ENCODE measurements at regions not wholly inside any gene's neighbourhood (a gene's known extent, or its start where the extent isn't known, plus 50 kb on each side); places are given as distances from the start of the nearest gene placed in this dataset.

DNA sequence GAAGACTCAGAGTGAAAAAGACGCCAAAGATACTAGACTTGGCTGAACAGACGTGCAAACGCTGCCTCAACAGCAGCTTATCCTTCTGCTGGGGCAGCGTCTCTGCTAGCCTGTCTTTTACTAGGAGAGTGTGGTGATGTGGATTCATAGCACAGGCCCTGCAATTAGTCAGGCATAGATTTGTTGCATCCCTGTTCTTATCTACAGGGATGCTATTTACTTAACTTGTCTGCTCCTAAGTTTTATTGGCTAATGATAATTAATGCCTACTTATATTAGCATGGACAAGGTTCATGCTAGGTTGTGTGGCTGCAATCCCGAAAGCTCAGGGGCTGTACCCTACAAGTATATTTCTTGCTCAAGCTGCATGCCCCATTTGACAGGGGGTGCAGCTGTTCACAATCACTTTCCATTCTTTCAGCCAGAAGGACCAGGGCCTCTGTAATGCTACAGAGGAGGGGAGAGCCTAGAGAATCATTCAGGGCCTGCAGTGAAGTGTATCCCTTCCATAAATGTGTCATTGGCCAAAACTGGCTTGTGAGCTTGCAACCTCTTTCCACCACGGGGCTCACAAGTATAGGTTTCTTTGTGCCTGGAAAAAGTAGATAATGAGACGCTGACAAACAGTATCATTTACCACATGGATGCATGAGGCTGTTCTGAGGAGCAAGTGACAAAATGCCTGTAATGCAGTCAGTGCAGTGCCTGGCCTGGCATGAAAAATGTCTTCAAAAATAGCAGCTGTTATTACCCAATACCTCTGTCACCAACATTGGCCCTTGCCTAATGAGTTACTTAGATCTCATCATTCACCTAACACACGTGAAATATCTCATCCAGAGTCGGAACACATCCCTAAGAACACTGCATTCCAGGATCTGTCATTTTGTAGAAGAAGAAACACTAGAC is 685.8 kb upstream of the API5 start:
- DNase-seq: no peak

- peak in 1 of 2 experiments; percentile 6 for DNase-seq
Observed at GRCh38 chr11:42631220-42631843, 680.5 kb upstream of the API5 start.

DNA sequence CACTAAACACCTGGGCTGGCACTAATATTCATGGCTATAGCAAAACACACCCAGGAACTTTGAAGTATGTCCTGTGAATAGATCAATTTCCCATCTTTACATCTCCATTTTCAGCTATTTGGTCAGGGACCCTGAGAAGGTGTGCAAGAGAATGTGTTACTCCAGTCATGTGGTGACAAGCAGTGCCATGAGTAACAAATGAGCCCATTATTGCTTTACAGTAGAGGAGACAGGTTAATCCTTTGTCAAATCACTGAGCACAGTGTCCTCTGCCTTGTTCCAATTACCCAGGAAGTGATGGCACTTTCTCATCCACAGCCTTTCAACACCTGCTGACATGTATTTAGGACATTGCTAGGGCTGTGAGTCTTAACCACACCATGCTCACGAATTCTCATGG is 664.8 kb upstream of the API5 start:
- DNase-seq: no peak

- no peak for DNase-seq
Observed at GRCh38 chr11:42647993-42648392, 663.8 kb upstream of the API5 start.

GRCh38 chr11:42651621-42652020 is 660.2 kb upstream of the API5 start:
- DNase-seq: no peak

- no peak for DNase-seq
Observed at GRCh38 chr11:42657169-42657568, 654.6 kb upstream of the API5 start.

DNA sequence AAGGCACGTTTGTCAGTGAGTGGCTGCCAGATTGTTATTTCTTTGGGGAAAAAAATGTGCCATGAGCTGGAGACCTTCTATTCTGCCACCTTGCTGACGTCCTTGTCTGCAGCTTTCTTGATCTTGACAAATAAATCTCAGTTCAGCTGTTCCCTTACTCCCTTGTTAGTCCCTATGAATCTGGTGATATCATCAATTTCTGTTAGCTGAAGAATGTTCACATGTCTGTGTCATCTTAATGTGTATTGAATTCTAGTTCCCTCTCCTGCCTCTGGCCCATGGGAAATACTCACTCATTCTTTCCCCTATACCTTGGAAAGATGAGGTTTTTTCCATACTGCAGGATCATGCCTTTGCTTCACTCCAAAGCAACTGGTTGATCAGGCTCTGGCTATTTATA is 649.9 kb upstream of the API5 start:
- DNase-seq: no peak

- DNase-seq: no peak
Observed at GRCh38 chr11:42669248-42669976, 642.4 kb upstream of the API5 start.

DNA sequence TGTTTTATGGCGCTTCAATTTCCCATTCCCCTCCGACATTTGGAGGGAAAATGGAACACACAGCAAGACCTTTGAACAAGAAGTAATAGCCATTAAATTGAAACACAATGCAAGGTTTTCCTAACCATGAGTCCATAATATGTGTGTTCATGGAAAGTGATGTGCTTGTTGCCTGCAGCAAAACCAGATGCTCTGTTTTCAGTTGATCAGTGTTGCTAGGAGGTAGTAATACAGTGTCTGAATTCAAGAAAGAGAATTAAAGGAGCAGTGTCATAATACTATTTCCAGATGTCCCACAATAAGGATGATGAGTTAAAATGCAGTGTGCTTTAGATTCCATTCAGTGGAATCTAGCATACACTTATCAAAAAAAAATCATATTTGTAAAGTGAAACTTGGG is 637.4 kb upstream of the API5 start:
- no peak for DNase-seq

DNA sequence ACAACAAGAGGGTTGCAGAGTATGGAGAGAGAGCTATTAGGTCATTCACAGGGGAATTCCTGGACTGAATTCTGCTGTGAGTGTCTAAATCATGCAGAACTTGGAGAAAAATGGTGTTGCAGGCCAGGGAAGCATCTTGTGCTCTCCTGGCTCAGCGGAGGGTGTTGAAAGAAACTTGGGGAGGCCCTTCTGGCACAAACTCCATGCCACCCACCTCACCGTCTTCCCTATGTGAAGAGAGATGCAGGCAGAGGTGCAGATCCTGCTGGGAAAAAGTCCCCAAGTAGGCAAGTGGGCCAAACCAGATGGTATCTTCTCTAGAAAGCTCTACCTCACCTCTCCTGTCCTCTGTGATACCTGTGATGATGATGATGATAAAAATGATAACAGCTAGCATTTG is 604.3 kb upstream of the API5 start:
- no peak for DNase-seq

GRCh38 chr11:42709216-42709615 is 602.6 kb upstream of the API5 start:
- DNase-seq: no peak

DNA sequence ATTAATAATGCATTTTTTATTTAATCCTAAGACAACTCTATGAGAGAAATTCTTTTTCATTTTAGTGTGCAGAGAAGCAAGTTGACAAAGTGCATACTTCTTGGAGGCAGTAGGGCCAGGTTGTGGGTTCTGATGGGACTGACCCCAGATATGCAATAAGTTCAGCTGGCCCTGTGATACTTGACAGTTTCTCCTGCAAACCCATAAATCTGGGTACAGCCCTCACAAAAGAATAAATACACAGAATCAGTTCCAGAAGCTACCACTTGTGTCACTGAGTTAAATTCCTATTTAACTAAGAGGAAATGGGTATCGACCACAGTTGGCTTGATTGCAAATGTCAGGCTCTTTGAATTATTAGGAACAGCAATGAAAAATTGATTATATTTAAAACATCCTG is 598.5 kb upstream of the API5 start:
- no peak for DNase-seq

GRCh38 chr11:42713753-42714152 is 598.0 kb upstream of the API5 start:
- DNase-seq: no peak

DNA sequence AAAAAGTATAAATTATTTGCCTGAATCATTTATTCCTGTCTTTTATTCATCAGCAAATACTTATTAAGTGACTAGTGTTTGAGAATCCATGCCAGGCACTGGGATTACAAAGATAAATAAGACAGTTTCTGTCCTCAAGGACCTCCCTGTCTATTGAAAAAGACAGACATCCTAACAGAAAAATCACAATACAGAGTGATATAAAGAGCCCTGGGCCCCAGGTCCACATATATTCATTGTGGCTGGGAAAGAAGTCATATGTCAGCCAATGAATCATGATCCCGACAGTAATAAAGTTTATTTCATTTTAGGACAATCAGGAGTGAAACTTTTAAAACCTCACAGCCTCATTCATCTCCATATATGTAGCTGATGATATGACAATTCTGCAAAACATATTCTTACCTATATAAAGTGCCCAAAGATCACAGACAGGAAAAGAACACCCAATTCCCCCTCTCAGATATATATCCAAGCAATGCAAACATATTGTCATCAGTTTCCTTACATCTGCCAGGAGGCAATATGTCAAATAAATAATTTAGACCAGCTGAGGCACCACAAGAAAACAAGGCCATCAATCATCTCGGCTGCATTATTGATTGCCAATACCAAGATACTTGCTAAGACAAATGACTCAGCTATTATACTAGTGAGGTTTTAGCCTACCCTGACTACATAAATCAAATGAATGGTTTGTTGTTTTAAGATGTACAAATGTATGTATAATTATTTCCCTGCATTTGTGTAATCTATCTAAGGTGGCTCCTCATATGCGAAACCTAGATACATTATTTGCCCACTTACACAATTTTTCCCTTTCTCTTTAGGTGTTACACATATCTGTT is 590.9 kb upstream of the API5 start:
- no peak for DNase-seq

- no peak for DNase-seq
Observed at GRCh38 chr11:42727879-42728278, 583.9 kb upstream of the API5 start.

- DNase-seq: no peak
Observed at GRCh38 chr11:42762348-42762747, 549.4 kb upstream of the API5 start.

DNA sequence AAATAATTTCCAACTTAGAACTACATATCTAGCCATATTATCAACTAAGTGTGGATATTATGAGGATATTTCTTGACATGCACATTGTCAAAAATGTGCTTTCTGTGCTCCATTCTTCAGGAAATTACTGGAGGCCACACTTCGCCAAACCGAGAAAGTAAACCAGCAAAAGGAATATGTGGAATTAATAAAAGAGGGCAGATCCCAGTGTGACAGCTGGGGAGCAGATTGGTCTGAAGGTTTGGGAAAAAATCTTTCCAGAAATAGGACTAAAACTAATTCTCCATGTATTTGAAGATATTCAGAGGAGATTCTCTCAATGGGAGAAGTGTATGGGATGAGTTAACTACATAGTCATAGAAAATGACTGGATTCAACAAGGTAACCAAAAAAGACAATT is 546.9 kb upstream of the API5 start:
- DNase-seq: no peak

DNA sequence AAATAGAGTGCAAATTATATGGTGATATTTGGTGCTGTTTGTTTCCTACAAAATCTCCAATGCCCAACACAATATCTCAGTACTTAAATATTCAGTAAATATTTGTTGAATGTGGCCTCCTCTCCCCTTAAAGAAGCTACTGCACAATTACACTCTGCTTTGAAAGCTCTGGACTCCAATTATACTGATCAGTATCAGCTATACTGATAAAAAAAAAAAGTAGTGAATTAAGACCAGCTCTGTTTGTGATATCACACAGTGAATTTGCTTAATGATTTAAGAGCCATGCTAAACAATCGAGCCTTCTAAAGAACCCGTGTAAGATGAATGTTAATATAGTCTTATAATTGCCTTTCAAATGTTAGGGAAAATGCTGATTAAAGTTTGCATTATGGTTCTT is 543.2 kb upstream of the API5 start:
- DNase-seq: no peak

DNA sequence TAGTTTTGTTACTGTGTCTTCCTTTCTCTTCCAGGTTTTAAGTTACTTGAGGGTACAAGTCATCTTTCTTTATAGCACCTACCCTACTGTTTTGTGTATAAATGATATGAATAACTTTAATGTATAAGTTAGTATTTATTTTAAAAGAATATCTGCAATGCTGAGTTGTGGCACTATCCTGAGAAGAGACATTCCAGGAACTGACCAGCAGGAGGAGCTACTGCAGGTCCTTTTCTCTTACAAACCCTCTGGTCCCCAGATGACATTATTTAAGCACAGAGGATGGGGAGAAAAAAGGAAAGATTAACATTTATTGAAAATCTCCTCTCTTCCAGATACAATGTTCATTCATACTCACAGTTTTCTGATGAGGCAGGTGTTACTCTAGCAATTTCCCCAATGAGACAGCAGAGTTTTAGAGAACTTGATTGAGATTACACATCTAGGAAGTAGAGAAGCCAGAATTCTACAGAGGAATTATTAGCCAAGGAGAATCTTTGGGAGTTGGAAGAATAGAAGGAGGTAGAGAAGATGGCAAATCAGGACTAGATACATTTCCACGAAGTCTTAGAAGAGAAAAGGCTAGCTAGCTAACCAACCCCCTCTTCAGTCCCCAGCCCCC is 541.2 kb upstream of the API5 start:
- peak in 1 of 2 experiments; percentile 17 for DNase-seq

DNA sequence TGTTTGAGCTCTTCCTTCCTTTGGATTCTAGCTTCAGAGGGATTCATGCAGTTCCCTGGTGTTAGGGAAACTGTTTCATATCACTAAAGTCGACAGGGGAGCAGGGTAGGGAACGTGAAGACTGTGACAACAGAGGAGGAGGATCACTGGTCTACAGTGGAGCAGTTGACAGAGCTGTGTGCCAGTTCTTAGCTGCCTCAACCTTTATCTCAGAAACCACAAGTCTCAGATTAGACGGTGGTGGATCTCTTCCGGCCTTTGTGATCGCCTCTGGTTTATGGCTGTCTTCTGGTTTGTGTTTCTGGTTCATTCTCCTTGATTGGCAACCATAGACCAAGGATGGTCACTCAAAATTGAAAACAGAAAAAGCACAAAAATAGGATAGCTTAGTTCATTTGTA is 538.9 kb upstream of the API5 start:
- no peak for DNase-seq

DNA sequence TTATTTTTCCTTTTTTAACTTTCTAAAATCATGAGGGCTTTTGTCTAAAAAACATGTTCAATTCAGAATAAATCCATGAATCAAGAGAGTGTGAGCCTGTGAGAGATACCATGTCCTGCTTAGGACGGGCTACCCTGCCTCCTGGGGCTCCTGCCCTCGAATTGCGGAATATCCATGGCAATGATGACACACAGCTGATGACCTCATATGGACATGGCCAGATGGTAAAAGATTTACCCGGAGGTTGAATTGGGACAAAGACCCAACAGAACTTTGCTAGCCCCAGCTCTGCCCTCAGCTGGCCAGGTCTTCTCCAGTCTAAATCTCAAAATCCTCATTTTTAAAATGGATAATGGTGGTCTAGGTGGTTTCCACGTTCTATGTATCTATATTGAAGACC is 538.1 kb upstream of the API5 start:
- DNase-seq: no peak

GRCh38 chr11:42774567-42774966 is 537.2 kb upstream of the API5 start:
- no peak for DNase-seq

Data from NCI-H1930 (cell line).